CD4-positive, alpha-beta T cell (primary cell): ENCODE measurements at regions not wholly inside any gene's neighbourhood (a gene's known extent, or its start where the extent isn't known, plus 50 kb on each side); places are given as distances from the start of the nearest gene placed in this dataset.

Experiments used
- ATAC-seq: fragments of 200-7000 bp; cut with Tn5 transposase; one replicate; pipeline ENCODE4 v1.10.0; 2022; ENCODE audit warnings: mild to moderate bottlenecking; ENCODE audit not compliant: poor library complexity
- CTCF ChIA-PET: fragments of 350-600 bp; sonication (Branson Sonifier 250); formaldehyde crosslinking; loops from one replicate; lab custom pipeline; 2021; ENCODE audit warnings: antibody characterized with exemption, inconsistent platforms; lab: Charles Lee
- POLR2A ChIA-PET: fragments of 350-600 bp; sonication (Branson Sonifier 250); formaldehyde crosslinking; loops from one replicate; lab custom pipeline; 2021; ENCODE audit warnings: antibody characterized with exemption, inconsistent platforms; lab: Charles Lee
- DNase-seq, 14 experiments: peaks; one replicate each; pipeline ENCODE4 v3.0.0-alpha.2; 2013 to 2020; ENCODE audit warnings: mixed read lengths in 2 of 14
- H3K27ac ChIP-seq, 2 donors: one replicate each; pipeline versions ENCODE4 v1.5.1 to v1.7.0; 2013; ENCODE audit warnings: low read length in 2 of 2, low read depth in 1 of 2, mild to moderate bottlenecking in 1 of 2
- H3K27me3 ChIP-seq, 2 experiments: 1 replicate in 1 of 2; 2 replicates in 1 of 2; pipeline versions ENCODE4 v1.6.1 to v1.7.0; 2013; ENCODE audit warnings: low read length in 2 of 2, control low read depth in 1 of 2, mild to moderate bottlenecking in 1 of 2, moderate library complexity in 1 of 2; ENCODE audit not compliant: insufficient read depth in 2 of 2, control insufficient read depth in 1 of 2
- H3K36me3 ChIP-seq: one replicate; pipeline ENCODE4 v1.6.1; 2013; ENCODE audit warnings: low read length, control low read depth; ENCODE audit not compliant: insufficient read depth
- H3K4me1 ChIP-seq: one replicate; pipeline ENCODE4 v1.6.1; 2013; ENCODE audit warnings: low read length, control low read depth; ENCODE audit not compliant: insufficient read depth
- H3K4me3 ChIP-seq: one replicate; pipeline ENCODE4 v1.5.1; 2013; ENCODE audit warnings: mild to moderate bottlenecking, low read length, moderate library complexity
- H3K9me3 ChIP-seq, 2 experiments: 1 replicate in 1 of 2; 2 replicates in 1 of 2; pipeline versions ENCODE4 v1.6.1 to v1.7.0; 2013; ENCODE audit warnings: low read length in 2 of 2, mild to moderate bottlenecking in 2 of 2, control low read depth in 1 of 2, moderate library complexity in 1 of 2; ENCODE audit not compliant: control insufficient read depth in 1 of 2, insufficient read depth in 1 of 2
- H3K27ac Mint-ChIP-seq: one replicate; pipeline ENCODE4 v1.8.0; 2020; ENCODE audit warnings: mixed read lengths
- H3K27me3 Mint-ChIP-seq: one replicate; pipeline ENCODE4 v1.8.0; 2021; ENCODE audit warnings: mixed read lengths
- H3K36me3 Mint-ChIP-seq: one replicate; pipeline ENCODE4 v1.8.0; 2021; ENCODE audit warnings: low read depth, mixed read lengths
- H3K4me1 Mint-ChIP-seq: one replicate; pipeline ENCODE4 v1.8.0; 2021; ENCODE audit warnings: low read depth, mixed read lengths
- H3K4me3 Mint-ChIP-seq: one replicate; pipeline ENCODE4 v1.8.0; 2020; ENCODE audit warnings: mild to moderate bottlenecking, mixed read lengths
- H3K9me3 Mint-ChIP-seq: one replicate; pipeline ENCODE4 v1.8.0; 2020; ENCODE audit warnings: mixed read lengths
- intact Hi-C, 2 experiments: fragments of 100-400 bp; cut with DNase I in 1 of 2; cut with micrococcal nuclease in 1 of 2; formaldehyde crosslinking; loops; one replicate each; pipeline versions ENCODE4 v1.15.1 to v1.9.0; 2023 to 2025; cut with DNase I, micrococcal nuclease
- TF ChIP-seq, protein P1 (sequence below): fragments of 200-600 bp; IDR thresholded peaks from one replicate; pipeline ENCODE4 v1.8.0; 2022; ENCODE audit warnings: antibody characterized with exemption, mild to moderate bottlenecking

- Histone ChIP-seq H3K9me3 (no peaks in the 10 kb centered on the region), H3K4me3 (no peak overlapping the region), H3K27me3 (no peaks in the 10 kb centered on the region), H3K36me3 (no peaks in the 10 kb centered on the region), H3K27ac (no peak overlapping the region), H3K4me1 (no peaks in the 10 kb centered on the region)
- Mint-ChIP-seq H3K9me3 (peaks cover 2% of the 10 kb centered on the region), H3K27ac (no peak overlapping the region), H3K4me1 (no peaks in the 10 kb centered on the region), H3K4me3 (no peak overlapping the region), H3K36me3 (no peaks in the 10 kb centered on the region), H3K27me3 (peaks cover 6% of the 10 kb centered on the region)
- CTCF ChIA-PET, result no interaction called here
- no peak for ATAC-seq
- POLR2A ChIA-PET, result no interaction called here
- intact Hi-C loops, result no loop called here
- TF ChIP-seq, protein P1, sequence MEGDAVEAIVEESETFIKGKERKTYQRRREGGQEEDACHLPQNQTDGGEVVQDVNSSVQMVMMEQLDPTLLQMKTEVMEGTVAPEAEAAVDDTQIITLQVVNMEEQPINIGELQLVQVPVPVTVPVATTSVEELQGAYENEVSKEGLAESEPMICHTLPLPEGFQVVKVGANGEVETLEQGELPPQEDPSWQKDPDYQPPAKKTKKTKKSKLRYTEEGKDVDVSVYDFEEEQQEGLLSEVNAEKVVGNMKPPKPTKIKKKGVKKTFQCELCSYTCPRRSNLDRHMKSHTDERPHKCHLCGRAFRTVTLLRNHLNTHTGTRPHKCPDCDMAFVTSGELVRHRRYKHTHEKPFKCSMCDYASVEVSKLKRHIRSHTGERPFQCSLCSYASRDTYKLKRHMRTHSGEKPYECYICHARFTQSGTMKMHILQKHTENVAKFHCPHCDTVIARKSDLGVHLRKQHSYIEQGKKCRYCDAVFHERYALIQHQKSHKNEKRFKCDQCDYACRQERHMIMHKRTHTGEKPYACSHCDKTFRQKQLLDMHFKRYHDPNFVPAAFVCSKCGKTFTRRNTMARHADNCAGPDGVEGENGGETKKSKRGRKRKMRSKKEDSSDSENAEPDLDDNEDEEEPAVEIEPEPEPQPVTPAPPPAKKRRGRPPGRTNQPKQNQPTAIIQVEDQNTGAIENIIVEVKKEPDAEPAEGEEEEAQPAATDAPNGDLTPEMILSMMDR, result no peak
- DNase-seq, result no peak
Observed at GRCh38 chr12:42683266-42683665, 93.7 kb upstream of the PRICKLE1 start.

- peaks cover 3% of the 10 kb centered on the region for H3K9me3 Mint-ChIP-seq
- H3K27me3 ChIP-seq, result no peaks in the 10 kb centered on the region
- H3K27ac ChIP-seq, result no peak overlapping the region
- no peaks in the 10 kb centered on the region for H3K4me1 ChIP-seq
- intact Hi-C loops, result no loop called here
- ATAC-seq (no peak), DNase-seq (no peak)
- CTCF ChIA-PET, result no interaction called here
- H3K4me3 ChIP-seq, result no peak overlapping the region
- TF ChIP-seq, protein P1, result no peak
- no peaks in the 10 kb centered on the region for H3K36me3 ChIP-seq
- POLR2A ChIA-PET, result no interaction called here
- peaks cover 6% of the 10 kb centered on the region for H3K27me3 Mint-ChIP-seq
- no peaks in the 10 kb centered on the region for H3K4me1 Mint-ChIP-seq
- no peak overlapping the region for H3K4me3 Mint-ChIP-seq
- H3K9me3 ChIP-seq, result no peaks in the 10 kb centered on the region
- H3K27ac Mint-ChIP-seq, result no peak overlapping the region
- H3K36me3 Mint-ChIP-seq, result no peaks in the 10 kb centered on the region
Observed at GRCh38 chr12:42679466-42679865, 89.9 kb upstream of the PRICKLE1 start.

GRCh38 chr12:42677461-42677860, 87.9 kb upstream of the PRICKLE1 start:
- Mint-ChIP-seq H3K27ac (no peak overlapping the region), H3K36me3 (no peaks in the 10 kb centered on the region), H3K9me3 (peaks cover 7% of the 10 kb centered on the region), H3K27me3 (no peaks in the 10 kb centered on the region), H3K4me3 (no peak overlapping the region), H3K4me1 (no peaks in the 10 kb centered on the region)
- ATAC-seq (no peak), DNase-seq (no peak)
- TF ChIP-seq, protein P1, result no peak
- Histone ChIP-seq H3K36me3 (no peaks in the 10 kb centered on the region), H3K27me3 (no peaks in the 10 kb centered on the region), H3K27ac (no peak overlapping the region), H3K4me3 (no peak overlapping the region), H3K9me3 (no peaks in the 10 kb centered on the region), H3K4me1 (no peaks in the 10 kb centered on the region)
- ChIA-PET POLR2A (no interaction called here), CTCF (no interaction called here)
- intact Hi-C loops, result no loop called here
